Putamen (tissue), 1 donor: ENCODE measurements at regions not wholly inside any gene's neighbourhood (a gene's known extent, or its start where the extent isn't known, plus 50 kb on each side); places are given as distances from the start of the nearest gene placed in this dataset.

ENCODE experiments used
- DNase-seq: peaks from one replicate; pipeline ENCODE4 v3.0.0-alpha.2; 2016; ENCODE audit warnings: low spot score

DNA sequence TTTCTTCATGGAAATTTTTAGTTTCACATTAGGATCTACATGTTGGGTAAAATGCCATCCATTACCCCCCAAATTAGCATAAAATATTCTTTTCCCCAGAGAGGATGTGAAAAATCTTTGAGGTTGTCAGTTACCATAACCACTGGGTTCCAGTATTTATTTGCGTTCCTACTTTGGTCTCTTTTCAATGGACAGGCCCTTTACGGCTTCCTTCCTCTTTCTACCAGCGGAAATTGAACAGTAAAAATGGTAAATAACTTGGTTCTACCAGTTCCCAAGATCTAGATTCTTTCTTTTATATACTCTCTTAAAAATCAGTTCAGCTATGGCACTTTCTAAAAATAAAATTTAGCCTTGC lies 169.2 kb upstream of the APCDD1 start:
- no peak for DNase-seq

GRCh38 chr18:10286580-10287150 lies 167.8 kb upstream of the APCDD1 start:
- DNase-seq = no peak

GRCh38 chr18:10289251-10289650 lies 165.2 kb upstream of the APCDD1 start:
- DNase-seq = no peak

DNA sequence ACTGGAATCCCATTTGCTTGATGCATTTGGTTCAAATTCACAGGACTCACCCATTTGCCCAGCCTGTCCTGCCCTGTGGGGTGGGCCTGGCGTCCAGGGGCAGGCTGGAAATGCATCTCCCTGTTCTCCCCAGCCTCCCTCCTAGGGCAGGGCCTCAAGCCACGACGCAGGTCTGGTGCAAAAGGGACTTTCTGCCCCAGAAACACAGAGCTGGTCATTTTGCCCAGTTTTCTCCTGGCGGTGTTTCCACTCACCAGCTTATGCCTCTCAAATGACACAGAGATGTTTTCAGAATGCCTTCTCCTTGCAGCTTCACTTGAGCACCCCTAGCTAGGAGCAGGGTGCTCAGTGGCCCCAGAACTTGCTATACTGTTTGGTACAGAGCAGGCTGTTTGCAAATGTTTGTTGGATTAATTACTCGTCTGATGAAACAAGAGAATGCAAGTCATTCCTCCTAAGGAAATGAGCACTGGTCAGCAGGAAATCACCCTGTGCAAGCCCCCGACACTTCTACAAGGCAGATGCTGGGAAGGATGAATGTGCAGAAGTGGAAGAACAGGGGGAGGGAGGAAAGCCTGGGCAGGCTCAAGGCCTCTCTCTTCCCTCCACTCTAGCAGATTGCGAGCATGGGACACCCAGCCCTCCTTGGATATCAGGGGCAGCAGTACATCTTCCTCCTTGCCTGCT lies 164.3 kb upstream of the APCDD1 start:
- no peak for DNase-seq

DNA sequence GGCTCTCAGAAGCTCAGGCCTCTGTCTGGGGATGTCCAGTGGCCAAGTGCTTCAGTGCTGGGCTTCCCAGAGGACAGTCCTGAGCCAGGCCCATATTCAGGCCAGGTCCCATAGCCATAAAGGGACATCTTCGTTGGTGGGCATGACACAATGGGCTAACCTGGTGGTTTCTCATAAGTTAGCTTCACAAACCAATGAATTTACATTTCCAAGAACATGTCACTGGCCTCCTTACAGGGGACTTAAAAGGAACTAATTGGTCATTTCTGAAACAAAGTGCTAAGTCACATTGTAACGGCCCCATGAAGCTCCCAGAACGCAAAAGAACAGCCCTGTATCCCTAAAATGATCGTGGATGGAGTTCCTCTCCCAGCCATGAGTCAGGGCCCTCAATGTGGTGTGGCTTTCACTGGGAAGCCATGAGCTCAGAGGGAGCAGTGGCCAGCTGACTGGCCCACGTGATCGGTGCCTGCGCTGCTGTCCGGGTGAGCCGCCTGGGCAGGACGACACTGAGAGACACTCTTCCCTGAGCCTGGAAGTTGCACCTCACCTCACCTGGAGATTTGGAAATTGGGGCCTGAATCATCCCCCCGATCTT lies 163.7 kb upstream of the APCDD1 start:
- no peak for DNase-seq

DNA sequence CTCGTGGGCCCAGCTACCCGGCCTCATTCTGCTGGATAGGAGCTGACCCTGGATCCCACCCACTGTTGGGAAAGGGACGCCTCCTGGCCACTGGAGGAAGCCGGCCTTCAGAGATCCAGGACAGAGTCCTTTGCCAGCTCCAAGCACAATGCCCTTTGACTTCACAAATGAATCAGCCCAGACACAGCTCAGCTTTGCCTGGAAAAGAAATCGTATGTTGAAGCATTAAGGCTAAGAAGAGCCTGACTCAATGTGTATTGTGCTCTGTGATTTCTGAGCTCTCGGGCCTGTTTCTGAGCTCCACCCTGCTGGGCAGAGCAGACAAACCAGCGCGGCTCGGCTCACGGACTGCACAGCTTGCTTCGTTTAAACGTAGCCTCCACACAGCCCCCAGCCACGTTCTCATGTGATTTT lies 162.9 kb upstream of the APCDD1 start:
- no peak for DNase-seq

DNA sequence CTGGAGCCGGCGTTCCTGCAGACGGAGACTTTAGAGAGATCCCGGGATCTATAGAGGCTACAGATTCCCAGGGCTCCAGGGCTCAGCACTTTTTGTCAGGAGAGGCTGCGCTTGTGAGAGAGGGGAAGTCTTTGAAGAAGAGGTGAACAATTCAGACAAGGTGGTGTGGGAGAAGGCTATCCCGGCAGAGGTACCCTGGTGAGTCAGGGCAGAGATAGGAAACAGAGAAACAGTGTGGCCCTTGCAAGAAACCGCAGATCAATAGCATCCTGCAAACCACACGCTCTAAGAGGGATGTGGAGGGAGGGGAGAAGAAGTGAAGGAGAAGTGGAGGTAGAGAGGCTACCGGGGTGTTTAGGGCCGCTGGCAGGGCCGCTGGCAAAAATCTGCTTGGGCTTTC lies 160.5 kb upstream of the APCDD1 start:
- DNase-seq = no peak

- DNase-seq = no peak
Observed at GRCh38 chr18:10295751-10296150, 158.7 kb upstream of the APCDD1 start.

- no peak for DNase-seq
Observed at GRCh38 chr18:10296491-10296890, 157.9 kb upstream of the APCDD1 start.

DNA sequence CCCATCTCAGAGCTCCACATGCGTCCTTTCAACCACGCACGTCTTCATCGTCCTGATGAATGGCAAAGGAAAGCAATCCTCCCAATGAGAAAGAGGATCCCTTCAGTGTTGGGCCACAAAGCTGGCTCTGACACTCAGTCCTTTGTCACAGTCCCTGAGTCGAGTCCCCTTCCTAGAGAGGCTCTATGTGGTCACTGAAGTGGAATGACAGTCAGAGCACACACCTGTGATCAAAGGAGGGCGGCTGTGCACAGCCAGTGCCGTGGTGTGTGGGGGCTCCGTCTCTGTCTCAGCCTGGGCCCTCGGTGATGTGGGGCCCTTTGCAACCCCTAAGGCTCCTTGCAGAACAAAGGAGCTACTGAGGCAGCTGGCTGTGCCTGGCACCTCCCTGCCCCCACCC lies 157.3 kb upstream of the APCDD1 start:
- DNase-seq = no peak

- no peak for DNase-seq
Observed at GRCh38 chr18:10298346-10298745, 156.1 kb upstream of the APCDD1 start.

DNA sequence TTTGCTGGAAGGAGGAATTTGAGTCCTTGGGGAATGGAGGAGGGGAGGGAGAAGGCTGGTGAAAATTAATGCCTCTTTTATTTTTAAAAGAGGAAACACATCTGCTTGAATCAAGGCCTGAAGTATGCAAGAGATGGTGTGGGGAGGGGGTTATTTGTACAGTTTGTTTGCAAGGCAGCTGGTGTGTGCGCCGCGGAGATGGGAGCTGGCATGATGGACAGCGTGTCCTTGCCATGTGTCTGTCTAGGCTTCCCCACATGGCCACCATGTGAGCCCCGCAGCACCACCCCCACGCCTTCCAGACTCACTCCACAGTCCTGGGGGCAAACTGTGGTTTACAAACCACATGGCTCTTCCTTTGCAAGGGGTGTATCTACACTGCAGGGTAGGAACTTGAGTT lies 154.8 kb upstream of the APCDD1 start:
- no peak for DNase-seq

- no peak for DNase-seq
Observed at GRCh38 chr18:10300739-10301138, 153.7 kb upstream of the APCDD1 start.

DNA sequence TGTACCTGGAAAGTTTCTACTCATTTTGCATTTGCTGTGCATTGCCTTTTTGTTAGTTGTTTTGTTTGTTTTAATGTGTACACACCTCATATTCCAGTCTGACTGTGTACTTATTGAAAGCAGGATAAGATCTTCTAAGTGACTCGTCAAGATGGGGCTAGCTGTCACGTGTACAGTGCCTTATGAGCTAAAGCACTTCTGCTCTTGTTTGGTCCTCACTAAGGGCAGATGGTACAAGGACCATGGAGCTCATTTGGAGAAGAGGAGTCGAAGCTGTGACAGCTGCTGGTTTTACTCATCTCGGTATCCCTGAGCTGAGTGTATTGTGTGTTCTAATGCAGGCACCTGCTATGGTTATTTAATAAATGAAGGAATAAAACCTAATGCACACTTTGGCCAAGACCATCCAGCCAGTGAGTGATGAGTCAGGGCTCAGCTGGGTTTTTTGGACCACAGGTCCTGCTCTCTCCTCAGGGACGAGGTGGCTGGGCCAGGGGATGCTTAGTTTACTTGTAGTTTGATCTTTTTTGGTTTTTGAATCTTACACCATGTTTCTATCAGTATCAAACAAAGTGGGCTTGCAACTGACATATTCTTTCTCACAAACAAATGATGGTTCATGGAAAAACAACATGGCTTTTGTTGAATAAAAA lies 152.5 kb upstream of the APCDD1 start:
- no peak for DNase-seq

GRCh38 chr18:10303171-10303570 lies 151.3 kb upstream of the APCDD1 start:
- DNase-seq = no peak

DNA sequence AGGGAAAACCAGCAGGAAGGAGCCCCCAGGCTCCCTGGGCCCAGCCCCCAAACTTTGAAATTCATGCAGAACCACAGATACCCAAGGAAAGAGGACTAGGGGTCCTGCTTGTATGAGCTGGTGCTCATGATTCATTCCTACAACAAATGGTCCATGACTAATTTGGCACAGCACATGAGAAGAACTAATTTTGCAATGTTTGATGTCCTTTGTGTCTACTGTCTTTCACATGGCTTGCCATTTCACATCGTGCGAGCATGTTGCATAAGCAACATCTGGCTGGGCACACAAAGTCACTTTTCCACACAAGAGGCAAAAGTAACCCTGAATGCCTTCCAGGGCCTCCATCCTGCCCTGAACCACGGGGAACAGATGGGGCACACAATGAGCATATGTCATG lies 149.6 kb upstream of the APCDD1 start:
- DNase-seq = no peak

DNA sequence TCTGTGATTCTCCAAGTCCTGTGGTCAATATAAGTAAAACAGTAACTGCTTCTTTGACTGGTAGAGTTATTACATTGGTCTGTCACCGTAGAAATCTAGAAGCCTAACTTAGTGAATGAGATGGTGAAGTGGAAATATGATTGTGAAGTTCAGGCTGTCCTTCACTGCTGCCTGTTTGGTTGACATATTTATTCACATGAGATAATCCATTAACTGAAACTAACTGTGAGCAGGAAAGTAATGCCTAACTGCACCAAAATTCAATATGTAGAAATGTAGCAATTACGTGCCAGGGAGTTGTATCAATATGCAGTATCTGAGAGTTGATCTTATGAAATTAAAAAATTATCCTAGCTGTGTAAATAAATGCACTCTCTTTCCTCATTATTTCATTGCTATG lies 147.7 kb upstream of the APCDD1 start:
- DNase-seq = no peak

- DNase-seq = no peak
Observed at GRCh38 chr18:10308154-10308553, 146.3 kb upstream of the APCDD1 start.

DNA sequence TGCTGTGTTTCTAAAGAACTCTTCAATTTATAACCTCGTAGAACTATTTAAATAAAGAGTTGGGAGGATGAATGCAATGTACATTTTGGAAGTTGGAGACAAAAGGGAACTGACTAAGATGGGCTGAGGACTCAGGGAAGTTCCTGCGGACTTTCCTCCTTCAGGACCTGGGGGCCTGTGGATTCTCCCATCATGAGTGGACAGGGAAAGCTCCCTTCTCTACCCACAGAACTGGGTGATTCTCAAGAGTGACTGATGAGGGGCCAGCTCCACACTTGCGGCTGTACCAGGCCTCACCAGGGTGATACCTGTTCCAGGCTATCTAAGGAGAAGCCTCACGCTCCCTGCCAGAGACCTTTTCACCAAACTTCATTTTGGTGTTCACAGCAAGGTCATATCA lies 143.8 kb upstream of the APCDD1 start:
- no peak for DNase-seq

- DNase-seq = no peak
Observed at GRCh38 chr18:10312326-10313015, 142.0 kb upstream of the APCDD1 start.

- no peak for DNase-seq
Observed at GRCh38 chr18:10313016-10313342, 141.5 kb upstream of the APCDD1 start.

DNA sequence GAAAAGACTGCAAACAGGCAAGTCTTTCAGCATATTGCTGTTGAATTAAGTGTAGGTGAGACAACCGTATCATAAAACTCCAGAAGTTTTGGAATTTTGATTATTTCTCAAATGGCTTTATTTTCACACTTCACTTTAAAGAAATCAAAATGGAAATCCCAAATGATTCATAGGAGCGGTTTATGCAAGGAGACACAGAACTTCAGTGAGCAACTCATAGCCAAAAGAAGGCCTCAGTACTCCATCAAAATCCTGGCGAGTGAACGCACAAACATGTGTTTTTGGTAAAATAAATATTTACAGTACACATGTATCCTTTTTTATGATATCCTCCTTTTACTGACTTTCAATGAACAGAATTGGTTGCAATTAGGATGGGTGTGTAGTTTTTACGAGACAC lies 140.4 kb upstream of the APCDD1 start:
- DNase-seq = no peak

GRCh38 chr18:10315522-10315921 lies 138.9 kb upstream of the APCDD1 start:
- no peak for DNase-seq
